Lower leg skin (tissue), 4 donors: ENCODE measurements at regions not wholly inside any gene's neighbourhood (a gene's known extent, or its start where the extent isn't known, plus 50 kb on each side); places are given as distances from the start of the nearest gene placed in this dataset.

Source experiments
- DNase-seq, 2 donors: peaks; one replicate each; pipeline ENCODE4 v3.0.0-alpha.2; 2019; ENCODE audit warnings: low spot score in 2 of 2
- H3K4me3 ChIP-seq: fragments of 200-600 bp; sonication (generic); 2 replicates; pipeline ENCODE4 v1.5.1; 2017; ENCODE audit warnings: mild to moderate bottlenecking, low read depth; ENCODE audit not compliant: poor library complexity, severe bottlenecking
- POLR2A ChIP-seq, 2 donors: fragments of 450-650 bp; IDR thresholded peaks; one replicate each; pipeline ENCODE4 v1.6.1; 2016 to 2017; ENCODE audit warnings: antibody characterized with exemption in 2 of 2, mild to moderate bottlenecking in 1 of 2, moderate library complexity in 1 of 2
- WGBS, 2 donors: methylation state at CpG; one replicate each; pipeline ENCODE4 v1.1.5; 2018; 5-methylcytosine and 5-hydroxymethylcytosine counted together
- intact Hi-C: fragments of 100-400 bp; cut with DNase I; formaldehyde crosslinking; loops from one replicate; pipeline ENCODE4 v1.15.0; 2023; ENCODE audit warnings: low total_unique reads
- TF ChIP-seq, protein P1 (sequence below), 3 donors: fragments of 450-650 bp; IDR thresholded peaks; one replicate each; pipeline ENCODE4 v1.5.1; 2016; ENCODE audit warnings: antibody characterized with exemption in 3 of 3, mild to moderate bottlenecking in 3 of 3, moderate library complexity in 2 of 3

DNA sequence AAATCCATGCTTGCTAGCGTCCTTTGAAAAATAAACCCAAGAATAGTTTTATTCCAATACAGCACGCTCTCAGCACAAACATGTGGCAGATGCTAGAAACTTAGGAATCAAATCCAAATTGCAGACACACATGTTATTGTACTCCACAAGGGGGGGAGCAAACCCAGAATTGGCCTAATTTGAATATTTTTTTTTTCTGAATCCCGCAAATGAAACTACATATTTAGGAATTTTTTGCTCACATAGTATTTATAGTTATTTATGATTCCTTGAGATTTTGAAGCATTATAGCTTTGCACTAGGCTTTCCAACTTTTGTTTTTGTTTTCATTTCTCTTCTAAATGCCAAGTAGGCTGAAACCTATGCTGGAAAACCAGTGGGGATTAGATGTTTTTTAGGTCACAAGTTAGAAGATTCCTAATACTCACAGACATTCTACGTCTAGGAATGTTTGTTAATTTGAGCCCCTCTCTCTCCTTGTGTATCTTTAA, 59.3 kb upstream of the CDH11 start:
- no peak for DNase-seq
- H3K4me3 ChIP-seq, result no peak overlapping the region
- WGBS, 2 donors, result 51 to 57% methylated on average over 4 of the region's 4 CpGs
- TF ChIP-seq POLR2A (IDR thresholded peaks at IDR 0.05), result no peak
- TF ChIP-seq, protein P1, sequence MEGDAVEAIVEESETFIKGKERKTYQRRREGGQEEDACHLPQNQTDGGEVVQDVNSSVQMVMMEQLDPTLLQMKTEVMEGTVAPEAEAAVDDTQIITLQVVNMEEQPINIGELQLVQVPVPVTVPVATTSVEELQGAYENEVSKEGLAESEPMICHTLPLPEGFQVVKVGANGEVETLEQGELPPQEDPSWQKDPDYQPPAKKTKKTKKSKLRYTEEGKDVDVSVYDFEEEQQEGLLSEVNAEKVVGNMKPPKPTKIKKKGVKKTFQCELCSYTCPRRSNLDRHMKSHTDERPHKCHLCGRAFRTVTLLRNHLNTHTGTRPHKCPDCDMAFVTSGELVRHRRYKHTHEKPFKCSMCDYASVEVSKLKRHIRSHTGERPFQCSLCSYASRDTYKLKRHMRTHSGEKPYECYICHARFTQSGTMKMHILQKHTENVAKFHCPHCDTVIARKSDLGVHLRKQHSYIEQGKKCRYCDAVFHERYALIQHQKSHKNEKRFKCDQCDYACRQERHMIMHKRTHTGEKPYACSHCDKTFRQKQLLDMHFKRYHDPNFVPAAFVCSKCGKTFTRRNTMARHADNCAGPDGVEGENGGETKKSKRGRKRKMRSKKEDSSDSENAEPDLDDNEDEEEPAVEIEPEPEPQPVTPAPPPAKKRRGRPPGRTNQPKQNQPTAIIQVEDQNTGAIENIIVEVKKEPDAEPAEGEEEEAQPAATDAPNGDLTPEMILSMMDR (IDR thresholded peaks at IDR 0.05), result no peak
- intact Hi-C loops, result no loop called here

- DNase-seq, result no peak
- TF ChIP-seq POLR2A (IDR thresholded peaks at IDR 0.05), result no peak
- TF ChIP-seq, protein P1 (IDR thresholded peaks at IDR 0.05), result no peak
- 81 to 93% methylated on average over 4 of the region's 4 CpGs for WGBS, 2 donors
- no peak overlapping the region for H3K4me3 ChIP-seq
- intact Hi-C loops, result no loop called here
Measured at GRCh38 chr16:65178151-65178550, 56.3 kb upstream of the CDH11 start.

- DNase-seq, result no peak
- intact Hi-C loops, result no loop called here
- no peak for TF ChIP-seq POLR2A (IDR thresholded peaks at IDR 0.05)
- TF ChIP-seq, protein P1 (IDR thresholded peaks at IDR 0.05), result no peak
- no peak overlapping the region for H3K4me3 ChIP-seq
- 35 to 39% methylated on average over 6 of the region's 6 CpGs for WGBS, 2 donors
Measured at GRCh38 chr16:65176603-65177002, 54.7 kb upstream of the CDH11 start.

- DNase-seq, result no peak
- no peak overlapping the region for H3K4me3 ChIP-seq
- intact Hi-C loops, result no loop called here
- TF ChIP-seq POLR2A (IDR thresholded peaks at IDR 0.05), result no peak
- TF ChIP-seq, protein P1 (IDR thresholded peaks at IDR 0.05), result no peak
- WGBS, 2 donors, result 76 to 79% methylated on average over 2 of the region's 2 CpGs
Measured at GRCh38 chr16:65172356-65172755, 50.5 kb upstream of the CDH11 start.
